Stimulated activated CD4-positive, alpha-beta T cell treated with anti-CD3 and anti-CD28 coated beads, Interleukin-4, amount 100 ng/mL, for 48 hours (primary cell): ENCODE measurements at regions not wholly inside any gene's neighbourhood (a gene's known extent, or its start where the extent isn't known, plus 50 kb on each side); places are given as distances from the start of the nearest gene placed in this dataset.

Experiments used
- DNase-seq, 2 donors: peaks; one replicate each; pipeline ENCODE4 v3.0.0-alpha.2; 2020; ENCODE audit warnings: low read depth in 2 of 2

DNA sequence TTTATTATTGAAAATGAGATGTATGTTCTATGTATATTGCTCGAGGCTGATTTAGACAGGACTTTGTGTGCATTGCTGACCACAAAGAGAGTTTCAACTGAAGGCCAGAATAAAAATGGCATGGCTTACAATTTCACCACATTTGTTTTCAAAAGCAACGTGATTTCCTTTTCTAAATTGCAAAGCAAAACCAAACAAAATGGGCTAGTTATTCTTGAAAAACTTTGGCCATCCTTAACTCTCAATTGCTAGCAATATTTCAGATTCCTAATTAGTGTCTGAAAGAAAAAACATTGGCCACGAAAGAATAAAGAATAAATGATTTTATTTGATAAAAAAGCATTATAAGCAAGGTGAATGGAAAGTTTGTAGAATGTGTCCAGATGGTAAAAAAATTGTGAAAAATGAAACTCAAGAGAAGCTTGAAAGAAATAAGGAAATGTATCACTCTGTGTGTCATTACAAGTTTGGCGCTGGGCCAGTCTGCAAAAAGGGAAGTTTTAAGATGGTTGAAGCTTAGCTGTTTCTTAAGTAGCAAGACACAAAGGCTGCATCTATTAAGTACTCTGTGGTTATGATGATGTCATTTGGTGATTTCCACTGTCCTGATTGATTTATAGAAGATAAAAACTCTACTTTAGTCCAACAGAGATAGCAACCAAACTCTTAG lies 89.2 kb upstream of the PRLR start:
- peak; percentile 55 to 66 for DNase-seq

DNA sequence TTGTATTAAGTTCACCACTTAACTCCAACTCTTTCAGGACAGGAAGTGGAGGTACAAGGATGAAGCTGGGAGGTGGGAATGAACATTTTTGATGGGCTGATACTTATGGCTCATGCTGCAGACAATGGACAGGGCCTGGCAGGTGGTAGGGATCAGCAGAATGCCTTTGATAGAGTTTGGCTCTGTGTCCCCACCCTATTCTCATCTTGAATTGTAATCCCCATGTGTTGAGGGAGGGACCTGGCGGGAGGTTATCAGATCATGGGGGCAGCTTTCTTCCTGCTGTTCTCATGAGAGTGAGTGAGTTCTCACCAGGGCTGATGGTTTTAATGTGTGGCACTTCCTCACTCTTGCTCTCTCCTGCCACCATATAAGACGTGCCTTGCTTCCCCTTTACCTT lies 87.3 kb upstream of the PRLR start:
- no peak for DNase-seq

- peak; percentile 2 to 16 for DNase-seq
These were observed 86.5 kb upstream of the PRLR start for GRCh38 chr5:35316611-35317274.

DNA sequence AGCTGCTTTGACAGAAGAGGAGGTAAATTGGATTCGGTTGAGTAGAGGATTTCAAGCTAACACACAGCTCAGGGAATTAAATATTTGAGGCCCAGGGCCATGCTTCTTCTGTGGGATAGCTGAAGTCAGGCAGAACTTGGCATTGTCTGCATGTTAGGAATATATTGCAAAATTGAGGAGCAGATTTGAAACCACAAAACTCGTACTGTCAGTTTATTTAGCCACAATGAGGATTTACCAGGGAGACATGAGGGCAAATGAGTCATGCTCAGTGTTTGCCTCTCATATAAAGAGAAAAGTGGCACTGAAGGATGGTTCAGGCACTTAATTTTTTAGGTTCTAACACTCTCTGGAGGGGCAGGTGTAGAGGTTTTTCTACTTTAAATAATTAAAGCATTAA lies 83.0 kb upstream of the PRLR start:
- DNase-seq, result no peak

DNA sequence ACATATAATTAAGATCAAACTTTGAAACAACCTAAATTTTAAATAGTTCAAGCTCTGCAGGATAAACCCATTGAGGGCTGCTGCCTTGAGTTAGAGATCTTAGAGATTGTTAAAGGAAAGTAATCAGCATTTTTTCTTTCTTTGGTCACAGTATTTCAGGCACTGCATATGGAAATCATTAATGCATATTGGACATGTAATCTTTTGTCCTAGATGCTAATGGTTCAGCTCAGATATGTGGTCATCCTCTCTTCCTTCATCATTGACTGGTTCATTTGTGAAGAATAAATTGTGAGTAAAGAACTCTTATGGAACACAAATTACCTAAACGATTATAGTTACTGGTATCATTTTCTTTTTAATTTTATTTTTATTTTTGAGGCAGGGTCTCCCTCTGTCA lies 82.0 kb upstream of the PRLR start:
- no peak for DNase-seq

GRCh38 chr5:35309365-35310130 lies 79.3 kb upstream of the PRLR start:
- no peak for DNase-seq

- DNase-seq, result no peak
These were observed 78.1 kb upstream of the PRLR start for GRCh38 chr5:35308421-35308820.

GRCh38 chr5:35306716-35307365 lies 76.6 kb upstream of the PRLR start:
- no peak for DNase-seq

- DNase-seq, result no peak
These were observed 75.2 kb upstream of the PRLR start for GRCh38 chr5:35305336-35306020.

- no peak for DNase-seq
These were observed 74.0 kb upstream of the PRLR start for GRCh38 chr5:35304291-35304690.

DNA sequence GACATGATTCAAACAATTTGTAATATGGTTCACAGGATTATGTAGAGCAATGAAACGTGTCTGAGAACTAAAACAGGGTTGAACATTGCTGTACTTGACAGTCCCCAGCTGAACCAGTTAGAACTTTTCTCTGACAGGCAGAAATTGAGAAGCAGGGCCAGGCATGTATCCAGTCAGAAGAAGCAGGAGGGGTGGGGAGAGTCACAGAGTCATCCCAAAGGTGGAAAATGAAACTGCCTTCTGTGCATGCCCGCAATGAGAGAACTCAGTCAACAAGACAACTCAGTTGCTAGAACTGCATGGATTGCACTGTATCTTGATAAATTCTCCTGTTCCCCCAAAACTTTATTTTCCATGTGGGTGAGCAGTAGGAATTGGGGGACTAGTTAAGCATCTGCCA lies 72.9 kb upstream of the PRLR start:
- no peak for DNase-seq

- DNase-seq, result no peak
These were observed 72.3 kb upstream of the PRLR start for GRCh38 chr5:35302544-35302943.

DNA sequence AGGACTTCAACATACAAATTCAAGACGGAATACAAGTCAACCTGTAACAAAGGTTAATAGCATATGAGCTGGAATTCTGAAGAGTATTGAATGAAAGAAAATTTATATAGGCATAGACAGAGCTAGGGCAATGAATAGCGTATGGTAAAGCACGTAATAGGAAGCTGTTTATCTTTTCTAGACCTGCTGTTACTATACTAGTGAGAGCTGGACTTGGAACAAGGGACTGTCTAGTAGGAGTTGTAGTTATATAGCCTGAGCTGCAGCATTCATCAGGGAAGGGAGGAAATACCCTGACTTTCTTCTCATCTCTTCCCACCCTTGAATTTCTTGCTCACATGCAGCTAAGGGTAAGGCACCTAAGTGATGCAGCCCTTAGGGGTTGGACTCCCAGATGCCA lies 67.5 kb upstream of the PRLR start:
- no peak for DNase-seq

- DNase-seq, result no peak
These were observed 64.7 kb upstream of the PRLR start for GRCh38 chr5:35294976-35295375.

- DNase-seq, result no peak
These were observed 63.7 kb upstream of the PRLR start for GRCh38 chr5:35294017-35294416.

DNA sequence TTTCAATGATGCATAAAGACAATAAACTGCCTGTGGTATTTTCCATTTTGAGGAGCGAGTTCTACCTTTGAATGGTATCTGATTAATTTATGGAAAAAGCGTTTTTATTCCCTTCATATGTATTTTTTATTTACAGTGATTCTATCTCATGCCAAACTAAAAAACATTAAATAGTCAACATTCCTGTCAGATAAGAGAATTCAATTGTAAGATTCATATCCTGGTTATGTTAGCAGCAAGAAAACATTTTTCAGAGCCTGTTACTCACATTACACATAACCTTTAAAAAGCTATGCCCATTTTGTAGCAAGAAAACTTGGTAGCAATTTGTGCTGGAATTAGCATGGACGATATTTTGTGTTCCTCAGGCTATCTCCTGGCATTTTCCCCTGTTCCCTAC lies 55.1 kb upstream of the PRLR start:
- DNase-seq, result no peak

GRCh38 chr5:35285011-35285410 lies 54.7 kb upstream of the PRLR start:
- DNase-seq, result no peak

- DNase-seq, result no peak
These were observed 54.1 kb upstream of the PRLR start for GRCh38 chr5:35284364-35284763.

- DNase-seq, result no peak
These were observed 52.5 kb upstream of the PRLR start for GRCh38 chr5:35282810-35283209.

GRCh38 chr5:35281613-35282012 lies 51.3 kb upstream of the PRLR start:
- DNase-seq, result no peak
